ENCODE measurements at regions not wholly inside any gene's neighbourhood (a gene's known extent, or its start where the extent isn't known, plus 50 kb on each side); places are given as distances from the start of the nearest gene placed in this dataset.
"Not testable (repeated sequence)": the region's sequence is repeated elsewhere in the genome, so short reads cannot be mapped to it uniquely, and the experiment has no call there.

DNA sequence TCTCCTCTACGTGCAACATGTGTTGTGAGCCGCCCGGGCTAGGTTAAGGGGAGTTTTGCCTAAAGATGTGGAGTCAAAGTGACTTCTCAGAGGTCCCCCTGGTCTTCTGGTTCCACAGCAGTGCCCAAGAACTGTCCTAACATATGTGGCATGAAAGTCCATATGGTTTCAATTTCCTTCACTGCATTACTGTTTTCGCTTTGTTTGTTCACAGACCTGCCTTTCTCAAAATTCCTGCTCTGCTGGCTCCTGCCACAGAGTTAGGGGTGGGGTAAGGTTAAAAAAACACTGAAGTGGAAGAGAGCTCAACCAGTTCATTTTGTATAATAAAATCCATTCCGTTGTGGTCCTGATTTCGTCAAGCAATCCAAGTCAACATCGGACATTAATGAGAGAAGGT lies 289.4 kb downstream of the DMAC1 start:
- WGBS, 2 experiments (ENCODE audit: insufficient coverage in 2 of 2), result 76 to 78% methylated on average over 5 to 7 of the region's 7 CpGs
- Histone ChIP-seq H3K4me3 (ENCODE audit: extremely low read depth, insufficient read depth, low read length, poor library complexity, severe bottlenecking) (no peak overlapping the region), H3K36me3 (ENCODE audit: control insufficient read depth, insufficient read depth, low read length) (no peaks in the 10 kb centered on the region), H3K4me1 (ENCODE audit: control insufficient read depth, insufficient read depth, low read length, poor library complexity, severe bottlenecking) (no peaks in the 10 kb centered on the region), H3K9me3 (ENCODE audit: control insufficient read depth, low read length) (no peaks in the 10 kb centered on the region), H3K27ac (ENCODE audit: low read depth, low read length, severe bottlenecking) (no peak overlapping the region)

DNA sequence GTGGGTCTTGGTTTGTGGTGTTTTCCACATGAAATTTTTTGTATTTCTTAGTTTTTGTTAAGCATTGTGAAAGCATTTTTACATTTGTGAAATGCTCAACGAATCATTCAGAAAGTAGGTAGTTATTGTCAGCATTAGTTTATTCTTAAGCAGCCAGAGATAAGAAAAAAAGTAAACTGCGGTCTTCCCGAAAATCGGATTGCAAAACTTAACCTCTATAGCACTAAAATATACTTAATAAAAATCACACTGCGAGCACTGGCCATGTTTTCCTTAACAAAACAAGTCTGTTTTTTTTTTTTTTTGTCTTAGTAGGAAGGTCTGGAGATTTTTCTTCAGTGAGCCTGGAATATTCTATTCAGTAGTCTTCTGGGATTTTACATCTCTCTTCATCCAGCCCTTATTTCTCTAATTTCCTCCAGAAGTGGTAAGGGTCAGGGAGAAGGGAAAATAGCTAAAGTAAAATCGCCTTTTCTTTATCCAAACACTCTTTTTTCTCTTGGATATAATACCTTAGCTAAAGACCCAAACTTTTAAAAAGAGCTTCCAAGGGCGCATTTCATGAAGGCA lies 289.9 kb downstream of the DMAC1 start:
- no peak overlapping the region for H3K4me3 ChIP-seq (ENCODE audit: extremely low read depth, insufficient read depth, low read length, poor library complexity, severe bottlenecking)
- H3K4me1 ChIP-seq (ENCODE audit: control insufficient read depth, insufficient read depth, low read length, poor library complexity, severe bottlenecking), result no peaks in the 10 kb centered on the region
- H3K27ac ChIP-seq (ENCODE audit: low read depth, low read length, severe bottlenecking), result no peak overlapping the region
- H3K9me3 ChIP-seq (ENCODE audit: control insufficient read depth, low read length), result no peaks in the 10 kb centered on the region
- WGBS, 2 experiments (ENCODE audit: insufficient coverage in 2 of 2), result 80 to 100% methylated on average over 1 to 4 of the region's 7 CpGs
- H3K36me3 ChIP-seq (ENCODE audit: control insufficient read depth, insufficient read depth, low read length), result no peaks in the 10 kb centered on the region

DNA sequence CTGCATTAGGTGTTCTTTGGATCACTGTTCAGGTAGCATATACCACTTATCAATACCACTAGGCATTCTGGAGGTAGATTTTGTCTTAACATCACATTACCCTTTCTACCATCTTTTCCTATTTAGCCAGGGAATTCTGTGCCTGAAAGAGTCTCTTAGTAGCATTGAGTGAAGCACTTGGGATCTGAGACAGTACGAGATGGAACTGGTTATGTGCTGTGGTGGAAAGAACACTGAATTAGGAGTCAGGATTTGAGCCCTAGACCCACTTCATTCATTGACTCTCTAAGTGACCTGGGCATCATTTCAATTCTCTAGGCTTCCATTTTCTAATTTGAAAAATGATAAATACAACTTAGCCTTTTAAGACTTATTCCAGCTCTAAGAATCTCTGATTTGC lies 291.1 kb downstream of the DMAC1 start:
- WGBS, 2 experiments (ENCODE audit: insufficient coverage in 2 of 2), result no CpG with 5 or more reads among the region's 1 CpG
- Histone ChIP-seq H3K9me3 (ENCODE audit: control insufficient read depth, low read length) (no peaks in the 10 kb centered on the region), H3K27ac (ENCODE audit: low read depth, low read length, severe bottlenecking) (no peak overlapping the region), H3K36me3 (ENCODE audit: control insufficient read depth, insufficient read depth, low read length) (no peaks in the 10 kb centered on the region), H3K4me1 (ENCODE audit: control insufficient read depth, insufficient read depth, low read length, poor library complexity, severe bottlenecking) (no peaks in the 10 kb centered on the region), H3K4me3 (ENCODE audit: extremely low read depth, insufficient read depth, low read length, poor library complexity, severe bottlenecking) (no peak overlapping the region)

DNA sequence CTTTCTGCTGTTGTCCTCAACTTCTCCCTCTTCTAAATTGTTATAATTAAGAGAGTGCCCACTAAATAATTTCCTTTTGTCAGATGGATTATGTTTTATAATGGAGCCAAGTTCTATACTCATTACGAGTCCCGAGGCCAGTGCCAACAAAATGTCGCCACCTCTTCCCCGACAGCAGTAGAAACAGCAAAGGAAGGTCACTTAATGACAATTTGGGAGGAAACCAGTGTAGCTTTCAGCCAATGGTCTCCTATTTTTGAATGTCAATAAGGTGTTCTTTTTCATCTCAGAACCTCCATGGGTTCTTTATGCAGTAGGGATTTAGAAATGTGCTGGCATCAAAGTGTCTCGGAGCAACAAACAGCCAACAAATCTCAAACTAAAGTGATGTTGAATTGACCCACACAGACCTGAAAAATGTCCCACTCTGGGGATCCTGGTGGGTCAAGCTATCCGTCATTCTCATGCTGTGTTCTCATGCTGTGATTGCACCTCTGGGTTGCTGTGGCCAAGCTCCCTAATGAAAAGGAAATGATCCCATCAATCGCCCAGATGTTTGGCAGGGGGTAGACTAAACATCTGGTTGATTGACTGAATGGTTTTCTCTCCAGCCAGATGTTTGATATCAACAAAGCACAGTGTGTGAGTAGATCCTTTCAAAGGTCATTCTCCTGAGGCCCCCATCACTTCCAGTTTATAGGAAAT lies 291.9 kb downstream of the DMAC1 start:
- H3K36me3 ChIP-seq (ENCODE audit: control insufficient read depth, insufficient read depth, low read length), result no peaks in the 10 kb centered on the region
- no peaks in the 10 kb centered on the region for H3K4me1 ChIP-seq (ENCODE audit: control insufficient read depth, insufficient read depth, low read length, poor library complexity, severe bottlenecking)
- H3K9me3 ChIP-seq (ENCODE audit: control insufficient read depth, low read length), result no peaks in the 10 kb centered on the region
- H3K4me3 ChIP-seq (ENCODE audit: extremely low read depth, insufficient read depth, low read length, poor library complexity, severe bottlenecking), result no peak overlapping the region
- 77% methylated on average over 5 to 7 of the region's 7 CpGs for WGBS, 2 experiments (ENCODE audit: insufficient coverage in 2 of 2)
- no peak overlapping the region for H3K27ac ChIP-seq (ENCODE audit: low read depth, low read length, severe bottlenecking)

DNA sequence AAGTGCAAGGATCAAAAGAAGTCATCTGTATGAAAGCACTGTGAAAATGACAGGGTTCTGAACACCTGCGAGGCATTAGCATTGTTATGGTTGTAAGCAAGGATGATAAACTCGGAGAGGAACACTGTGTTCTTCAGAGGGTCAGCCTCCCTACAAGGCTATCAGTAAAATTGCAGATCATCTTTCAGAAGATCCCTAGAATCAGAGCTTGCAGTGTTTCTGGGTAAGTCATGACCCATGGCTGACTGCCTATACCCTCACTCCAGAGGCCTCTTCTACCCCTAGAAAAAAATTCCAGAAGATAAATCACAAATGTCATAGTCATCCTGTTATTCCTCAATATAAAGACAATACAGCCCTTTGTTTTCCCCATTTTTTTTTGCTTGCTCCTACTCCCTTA lies 292.6 kb downstream of the DMAC1 start:
- no peak overlapping the region for H3K27ac ChIP-seq (ENCODE audit: low read depth, low read length, severe bottlenecking)
- WGBS, 2 experiments (ENCODE audit: insufficient coverage in 2 of 2), result 84% methylated on average over 2 of the region's 2 CpGs; no CpG with 5 or more reads in 1 of the 2 experiments
- H3K9me3 ChIP-seq (ENCODE audit: control insufficient read depth, low read length), result no peaks in the 10 kb centered on the region
- H3K36me3 ChIP-seq (ENCODE audit: control insufficient read depth, insufficient read depth, low read length), result no peaks in the 10 kb centered on the region
- no peak overlapping the region for H3K4me3 ChIP-seq (ENCODE audit: extremely low read depth, insufficient read depth, low read length, poor library complexity, severe bottlenecking)
- no peaks in the 10 kb centered on the region for H3K4me1 ChIP-seq (ENCODE audit: control insufficient read depth, insufficient read depth, low read length, poor library complexity, severe bottlenecking)

DNA sequence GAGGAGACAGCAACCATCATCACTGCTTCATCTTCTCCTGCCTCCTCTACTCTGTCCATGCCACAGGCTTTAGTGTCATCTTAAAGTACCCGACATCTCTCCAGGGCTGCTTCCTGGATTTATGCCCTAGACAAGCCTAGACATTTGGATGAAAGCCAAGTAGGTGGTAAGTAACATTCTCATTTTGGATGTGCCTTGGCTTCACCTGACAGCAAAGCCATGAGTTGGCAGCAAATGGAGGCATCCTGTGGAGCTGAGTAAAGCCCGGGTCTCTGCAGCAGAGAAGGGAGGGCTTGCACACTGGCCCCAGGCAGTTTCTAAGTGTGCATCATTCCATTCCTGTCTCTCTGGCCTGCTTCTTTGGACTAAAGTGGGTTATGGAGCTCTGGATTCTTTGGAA lies 299.1 kb downstream of the DMAC1 start:
- H3K9me3 ChIP-seq (ENCODE audit: control insufficient read depth, low read length), result no peaks in the 10 kb centered on the region
- H3K36me3 ChIP-seq (ENCODE audit: control insufficient read depth, insufficient read depth, low read length), result no peaks in the 10 kb centered on the region
- H3K4me3 ChIP-seq (ENCODE audit: extremely low read depth, insufficient read depth, low read length, poor library complexity, severe bottlenecking), result no peak overlapping the region
- H3K4me1 ChIP-seq (ENCODE audit: control insufficient read depth, insufficient read depth, low read length, poor library complexity, severe bottlenecking), result no peaks in the 10 kb centered on the region
- WGBS, 2 experiments (ENCODE audit: insufficient coverage in 2 of 2), result 90% methylated on average over 2 of the region's 2 CpGs; no CpG with 5 or more reads in 1 of the 2 experiments
- H3K27ac ChIP-seq (ENCODE audit: low read depth, low read length, severe bottlenecking), result no peak overlapping the region

DNA sequence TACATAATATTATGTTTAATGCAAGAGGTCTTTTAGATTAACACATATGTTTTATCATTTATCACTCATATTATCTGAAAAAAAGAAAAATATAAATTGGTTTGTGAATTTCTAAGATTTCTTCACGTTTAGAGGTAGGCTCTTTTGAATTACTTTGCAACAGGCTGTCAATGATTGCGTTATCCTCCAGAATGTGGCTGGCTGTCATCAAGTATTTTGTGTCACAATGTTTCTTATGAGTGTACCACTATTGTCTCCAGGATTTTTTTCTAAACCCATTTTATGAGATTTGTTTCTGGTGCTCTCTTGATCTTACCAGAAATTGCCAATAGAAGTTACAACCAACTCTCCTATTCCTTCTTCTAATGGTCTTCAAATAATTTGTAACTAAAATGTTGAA lies 307.9 kb downstream of the DMAC1 start:
- Histone ChIP-seq H3K4me1 (ENCODE audit: control insufficient read depth, insufficient read depth, low read length, poor library complexity, severe bottlenecking) (no peaks in the 10 kb centered on the region), H3K9me3 (ENCODE audit: control insufficient read depth, low read length) (no peaks in the 10 kb centered on the region), H3K27ac (ENCODE audit: low read depth, low read length, severe bottlenecking) (no peak overlapping the region), H3K4me3 (ENCODE audit: extremely low read depth, insufficient read depth, low read length, poor library complexity, severe bottlenecking) (no peak overlapping the region), H3K36me3 (ENCODE audit: control insufficient read depth, insufficient read depth, low read length) (no peaks in the 10 kb centered on the region)
- WGBS, 2 experiments (ENCODE audit: insufficient coverage in 2 of 2), result 80 to 86% methylated on average over 1 to 2 of the region's 2 CpGs

DNA sequence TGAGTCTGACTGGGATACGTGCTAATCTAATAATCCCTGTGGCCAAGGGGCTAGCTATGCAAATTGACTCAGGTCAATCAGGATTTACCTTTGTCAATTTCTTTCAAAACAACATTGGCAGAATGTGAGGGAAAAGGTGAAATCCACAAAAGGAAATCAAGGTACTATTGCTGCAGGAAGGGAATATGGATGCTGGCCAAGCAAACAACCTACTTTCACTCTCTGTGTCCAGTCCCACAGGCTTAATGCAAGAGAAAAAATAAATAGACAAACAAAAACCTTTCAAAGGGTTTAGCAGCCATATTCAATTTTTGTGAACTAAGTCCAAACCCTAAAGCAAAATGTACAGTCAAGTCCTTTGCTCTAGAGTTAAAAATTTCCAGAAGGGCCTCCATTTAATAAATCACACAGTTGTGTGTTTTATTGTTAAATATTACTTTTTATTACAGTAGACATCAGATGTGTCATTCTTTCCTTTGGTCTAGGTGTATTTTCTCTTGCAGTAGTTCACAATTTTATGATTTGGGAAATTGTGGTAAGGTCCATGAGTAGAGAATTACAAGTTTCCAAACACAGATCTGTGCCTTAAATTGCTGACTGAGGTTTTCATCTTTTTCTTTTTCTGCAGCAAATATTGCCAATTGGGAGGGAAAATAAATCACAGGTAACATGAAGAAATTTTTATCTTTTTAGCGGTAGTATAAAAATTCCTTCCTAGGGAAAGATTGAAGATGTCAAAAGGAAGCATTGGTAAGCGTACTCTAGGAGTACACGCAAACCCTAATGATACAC lies 309.1 kb downstream of the DMAC1 start:
- no peaks in the 10 kb centered on the region for H3K9me3 ChIP-seq (ENCODE audit: control insufficient read depth, low read length)
- no peak overlapping the region for H3K27ac ChIP-seq (ENCODE audit: low read depth, low read length, severe bottlenecking)
- H3K36me3 ChIP-seq (ENCODE audit: control insufficient read depth, insufficient read depth, low read length), result no peaks in the 10 kb centered on the region
- WGBS, 2 experiments (ENCODE audit: insufficient coverage in 2 of 2), result 82 to 100% methylated on average over 3 of the region's 4 CpGs
- no peak overlapping the region for H3K4me3 ChIP-seq (ENCODE audit: extremely low read depth, insufficient read depth, low read length, poor library complexity, severe bottlenecking)
- no peaks in the 10 kb centered on the region for H3K4me1 ChIP-seq (ENCODE audit: control insufficient read depth, insufficient read depth, low read length, poor library complexity, severe bottlenecking)

DNA sequence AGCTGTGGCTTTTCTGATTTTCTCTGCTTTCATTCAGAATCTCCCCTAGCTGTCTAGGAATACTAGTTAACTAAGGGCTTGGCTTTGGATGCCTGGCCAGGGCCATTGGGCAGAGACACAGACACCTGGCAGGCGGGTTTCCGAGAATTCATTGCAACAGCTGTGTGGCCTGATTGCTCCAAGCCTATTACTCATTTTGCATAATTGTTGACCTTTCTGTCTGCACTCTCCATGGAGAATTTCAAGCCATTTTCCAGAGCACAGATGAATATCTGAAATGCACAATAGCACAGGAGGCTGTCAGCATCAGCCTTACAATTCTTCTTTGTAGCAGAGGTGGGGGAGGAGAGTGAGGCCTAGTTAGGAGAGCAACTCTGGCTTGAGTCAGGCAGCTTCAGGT lies 310.5 kb downstream of the DMAC1 start:
- no peaks in the 10 kb centered on the region for H3K9me3 ChIP-seq (ENCODE audit: control insufficient read depth, low read length)
- H3K36me3 ChIP-seq (ENCODE audit: control insufficient read depth, insufficient read depth, low read length), result no peaks in the 10 kb centered on the region
- no peaks in the 10 kb centered on the region for H3K4me1 ChIP-seq (ENCODE audit: control insufficient read depth, insufficient read depth, low read length, poor library complexity, severe bottlenecking)
- H3K27ac ChIP-seq (ENCODE audit: low read depth, low read length, severe bottlenecking), result no peak overlapping the region
- WGBS, 2 experiments (ENCODE audit: insufficient coverage in 2 of 2), result 69 to 100% methylated on average over 1 to 2 of the region's 2 CpGs
- no peak overlapping the region for H3K4me3 ChIP-seq (ENCODE audit: extremely low read depth, insufficient read depth, low read length, poor library complexity, severe bottlenecking)

DNA sequence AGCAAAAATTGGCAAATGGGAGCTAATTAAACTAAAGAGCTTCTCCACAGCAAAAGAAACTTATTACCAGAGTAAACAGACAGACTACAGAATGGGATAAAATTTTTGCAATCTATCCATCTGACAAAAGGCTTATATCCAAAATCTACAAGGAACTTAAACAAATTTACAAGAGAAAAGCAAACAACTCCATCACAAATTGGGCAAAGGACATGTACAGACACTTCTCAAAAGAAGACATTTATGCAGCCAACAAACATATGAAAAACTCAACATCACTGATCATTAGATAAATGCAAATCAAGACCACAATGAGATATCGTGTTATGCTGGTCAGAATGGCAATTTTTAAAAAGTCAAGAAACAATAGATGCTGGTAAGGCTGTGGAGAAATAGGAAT lies 315.6 kb downstream of the DMAC1 start:
- not testable (repeated sequence) for H3K9me3 ChIP-seq (ENCODE audit: control insufficient read depth, low read length); H3K36me3 ChIP-seq (ENCODE audit: control insufficient read depth, insufficient read depth, low read length); H3K27ac ChIP-seq (ENCODE audit: low read depth, low read length, severe bottlenecking); H3K4me3 ChIP-seq (ENCODE audit: extremely low read depth, insufficient read depth, low read length, poor library complexity, severe bottlenecking); H3K4me1 ChIP-seq (ENCODE audit: control insufficient read depth, insufficient read depth, low read length, poor library complexity, severe bottlenecking)
- WGBS, 2 experiments (ENCODE audit: insufficient coverage in 2 of 2), result 67 to 100% methylated on average over 1 of the region's 1 CpG

DNA sequence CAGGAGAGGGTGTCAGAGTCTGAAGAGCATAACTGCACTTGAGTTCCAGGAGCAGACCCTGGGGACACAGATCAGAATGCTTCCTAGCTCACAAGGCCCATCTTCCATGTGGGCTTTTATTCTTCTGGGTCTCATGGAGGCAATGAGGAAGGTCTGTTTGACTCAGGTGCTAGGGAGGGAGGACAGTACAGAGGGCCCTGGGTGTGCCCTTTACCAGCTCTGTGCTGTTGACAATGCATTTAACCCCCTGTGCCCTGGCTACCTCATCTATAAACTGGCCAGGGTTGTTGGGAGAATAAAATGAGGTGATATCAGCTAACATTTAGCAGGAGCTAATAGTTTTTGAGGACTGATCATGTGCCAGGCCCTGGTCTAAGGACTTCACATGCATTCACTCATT lies 318.0 kb downstream of the DMAC1 start:
- no peak overlapping the region for H3K27ac ChIP-seq (ENCODE audit: low read depth, low read length, severe bottlenecking)
- no peak overlapping the region for H3K4me3 ChIP-seq (ENCODE audit: extremely low read depth, insufficient read depth, low read length, poor library complexity, severe bottlenecking)

More for the DNA sequence above, 318.0 kb downstream of the DMAC1 start:
- no peaks in the 10 kb centered on the region for H3K9me3 ChIP-seq (ENCODE audit: control insufficient read depth, low read length)
- no peaks in the 10 kb centered on the region for H3K4me1 ChIP-seq (ENCODE audit: control insufficient read depth, insufficient read depth, low read length, poor library complexity, severe bottlenecking)
- no peaks in the 10 kb centered on the region for H3K36me3 ChIP-seq (ENCODE audit: control insufficient read depth, insufficient read depth, low read length)

Measured in mesodermal cell (in vitro differentiated cells).